Neural cell (in vitro differentiated cells): ENCODE measurements at regions not wholly inside any gene's neighbourhood (a gene's known extent, or its start where the extent isn't known, plus 50 kb on each side); places are given as distances from the start of the nearest gene placed in this dataset.

ENCODE experiments used
- H2AFZ ChIP-seq: fragments of 200-600, 300-800 bp; sonication (generic), shearing (Covaris generic); 2 replicates; pipeline ENCODE4 v1.6.0; 2014; ENCODE audit warnings: low read depth, mild to moderate bottlenecking, antibody characterized with exemption, low read length, moderate library complexity
- H3F3A ChIP-seq: fragments of 200-600 bp; shearing (Covaris generic); 2 replicates; pipeline ENCODE4 v1.6.1; 2016; ENCODE audit warnings: mild to moderate bottlenecking, moderate library complexity, mixed read lengths, antibody characterized with exemption, low read length; ENCODE audit not compliant: insufficient read depth, poor library complexity, severe bottlenecking
- H3K27ac ChIP-seq: fragments of 200-600, 300-800 bp; sonication (generic), shearing (Covaris generic); 2 replicates; pipeline ENCODE4 v1.5.1; 2014; ENCODE audit warnings: mild to moderate bottlenecking, low read length, moderate library complexity
- H3K27me3 ChIP-seq: fragments of 300-800, 200-600 bp; sonication (generic), shearing (Covaris generic); 2 replicates; pipeline ENCODE4 v1.6.0; 2014; ENCODE audit warnings: mild to moderate bottlenecking, low read depth, low read length, moderate library complexity; ENCODE audit not compliant: insufficient read depth
- H3K36me3 ChIP-seq: fragments of 300-800, 200-600 bp; sonication (generic), shearing (Covaris generic); 2 replicates; pipeline ENCODE4 v1.5.1; 2014; ENCODE audit warnings: mild to moderate bottlenecking, antibody characterized with exemption, low read length, moderate library complexity; ENCODE audit not compliant: insufficient read depth
- H3K4me2 ChIP-seq: fragments of 300-800, 200-600 bp; sonication (generic), shearing (Covaris generic); 2 replicates; pipeline ENCODE4 v1.6.0; 2014; ENCODE audit warnings: mild to moderate bottlenecking, low read length
- H3K4me3 ChIP-seq: fragments of 300-800, 200-600 bp; sonication (generic), shearing (Covaris generic); 2 replicates; pipeline ENCODE4 v1.5.1; 2014; ENCODE audit warnings: mild to moderate bottlenecking, low read length, moderate library complexity
- H3K79me2 ChIP-seq: fragments of 200-600 bp; shearing (Covaris generic); replicated peaks from 2 replicates; pipeline ENCODE4 v1.6.0; 2014; ENCODE audit warnings: mild to moderate bottlenecking, low read length, moderate library complexity; ENCODE audit not compliant: insufficient read depth
- H3K9ac ChIP-seq: fragments of 300-800, 200-600 bp; sonication (generic), shearing (Covaris generic); 2 replicates; pipeline ENCODE4 v1.6.1; 2016; ENCODE audit warnings: mild to moderate bottlenecking, low read length, mixed read lengths
- H3K9me2 ChIP-seq: fragments of 200-600 bp; shearing (Covaris generic); 2 replicates; pipeline ENCODE4 v1.6.1; 2016; ENCODE audit warnings: mild to moderate bottlenecking, low read length, mixed read lengths; ENCODE audit not compliant: insufficient read depth
- H3K9me3 ChIP-seq: fragments of 200-600, 300-800 bp; sonication (generic), shearing (Covaris generic); 2 replicates; pipeline ENCODE4 v1.6.1; 2016; ENCODE audit warnings: mild to moderate bottlenecking, mixed run types, low read length, moderate library complexity, mixed read lengths
- H4K20me1 ChIP-seq: fragments of 200-600 bp; shearing (Covaris generic); 2 replicates; pipeline ENCODE4 v1.6.1; 2016; ENCODE audit warnings: mild to moderate bottlenecking, mixed run types; ENCODE audit not compliant: insufficient read depth
- CTCF ChIP-seq: fragments of 450-650 bp; IDR thresholded peaks from 2 replicates; pipeline ENCODE4 v1.5.1; 2014; ENCODE audit warnings: antibody characterized with exemption, mild to moderate bottlenecking, moderate library complexity; ENCODE audit not compliant: poor library complexity, severe bottlenecking
- EP300 ChIP-seq: fragments of 450-650 bp; conservative IDR thresholded peaks from 2 replicates; pipeline ENCODE4 v1.6.1; 2014; ENCODE audit warnings: antibody characterized with exemption, mild to moderate bottlenecking, moderate library complexity; ENCODE audit not compliant: poor library complexity, severe bottlenecking
- EZH2 ChIP-seq: fragments of 200-600, 300-800 bp; shearing (Covaris generic), sonication (generic); IDR thresholded peaks from 2 replicates; pipeline ENCODE4 v1.6.1; 2014; ENCODE audit warnings: antibody characterized with exemption, low read length, borderline replicate concordance, mild to moderate bottlenecking; ENCODE audit not compliant: insufficient read depth, poor library complexity, severe bottlenecking
- MXI1 ChIP-seq: fragments of 450-650 bp; conservative IDR thresholded peaks from 2 replicates; pipeline ENCODE4 v1.6.1; 2014; ENCODE audit warnings: antibody characterized with exemption, mild to moderate bottlenecking; ENCODE audit not compliant: poor library complexity, severe bottlenecking
- POLR2AphosphoS5 ChIP-seq: IDR thresholded peaks from 2 replicates; pipeline ENCODE4 v1.6.1; 2012
- RAD21 ChIP-seq: fragments of 450-650 bp; conservative IDR thresholded peaks from 2 replicates; pipeline ENCODE4 v1.6.1; 2014; ENCODE audit warnings: antibody characterized with exemption, mild to moderate bottlenecking, moderate library complexity
- SMC3 ChIP-seq: fragments of 450-650 bp; conservative IDR thresholded peaks from 2 replicates; pipeline ENCODE4 v1.6.1; 2014; ENCODE audit warnings: antibody characterized with exemption, mild to moderate bottlenecking, moderate library complexity; ENCODE audit not compliant: poor library complexity
- TAF1 ChIP-seq: IDR thresholded peaks from 2 replicates; pipeline ENCODE4 v1.6.1; 2012; ENCODE audit warnings: low read depth
- TF ChIP-seq, protein P1 (sequence below): IDR thresholded peaks from 2 replicates; pipeline ENCODE4 v1.6.1; 2012; ENCODE audit warnings: borderline replicate concordance

DNA sequence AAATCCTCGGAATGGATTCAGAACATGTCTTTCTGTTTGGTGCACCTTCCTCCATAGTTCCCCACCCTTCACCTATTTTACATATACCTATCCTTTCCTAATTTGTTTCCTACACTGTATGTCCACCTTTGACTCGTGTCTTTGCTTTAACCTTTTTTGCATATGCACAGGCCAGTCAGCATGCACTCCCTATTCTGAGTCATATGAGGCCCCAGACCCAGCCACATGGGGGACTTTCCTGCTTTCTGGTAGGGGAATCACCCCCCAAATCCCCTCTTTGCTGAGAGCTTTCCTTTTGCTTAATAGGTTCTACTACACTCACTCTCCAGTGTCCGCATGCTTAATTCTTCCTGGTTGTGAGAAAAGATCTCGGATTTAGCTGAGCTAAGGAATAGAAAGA is 393.8 kb upstream of the IMPG1 start:
- H3K4me2 ChIP-seq, result no peak overlapping the region
- no peaks in the 10 kb centered on the region for H3F3A ChIP-seq
- no peaks in the 10 kb centered on the region for H3K79me2 ChIP-seq
- no peak overlapping the region for H2AFZ ChIP-seq
- H3K9me3 ChIP-seq, result no peaks in the 10 kb centered on the region
- H3K9ac ChIP-seq, result no peak overlapping the region
- no peaks in the 10 kb centered on the region for H3K9me2 ChIP-seq
- H4K20me1 ChIP-seq, result no peaks in the 10 kb centered on the region
- no peak overlapping the region for H3K27ac ChIP-seq
- H3K4me3 ChIP-seq, result no peak overlapping the region
- H3K27me3 ChIP-seq, result no peaks in the 10 kb centered on the region
- no peaks in the 10 kb centered on the region for H3K36me3 ChIP-seq
- TF ChIP-seq MXI1, result no peak
- no peak for TF ChIP-seq SMC3
- no peak for TF ChIP-seq EZH2
- no peak for TF ChIP-seq EP300
- no peak for TF ChIP-seq POLR2AphosphoS5
- no peak for TF ChIP-seq TAF1
- no peak for TF ChIP-seq RAD21
- no peak for TF ChIP-seq CTCF
- TF ChIP-seq, protein P1, sequence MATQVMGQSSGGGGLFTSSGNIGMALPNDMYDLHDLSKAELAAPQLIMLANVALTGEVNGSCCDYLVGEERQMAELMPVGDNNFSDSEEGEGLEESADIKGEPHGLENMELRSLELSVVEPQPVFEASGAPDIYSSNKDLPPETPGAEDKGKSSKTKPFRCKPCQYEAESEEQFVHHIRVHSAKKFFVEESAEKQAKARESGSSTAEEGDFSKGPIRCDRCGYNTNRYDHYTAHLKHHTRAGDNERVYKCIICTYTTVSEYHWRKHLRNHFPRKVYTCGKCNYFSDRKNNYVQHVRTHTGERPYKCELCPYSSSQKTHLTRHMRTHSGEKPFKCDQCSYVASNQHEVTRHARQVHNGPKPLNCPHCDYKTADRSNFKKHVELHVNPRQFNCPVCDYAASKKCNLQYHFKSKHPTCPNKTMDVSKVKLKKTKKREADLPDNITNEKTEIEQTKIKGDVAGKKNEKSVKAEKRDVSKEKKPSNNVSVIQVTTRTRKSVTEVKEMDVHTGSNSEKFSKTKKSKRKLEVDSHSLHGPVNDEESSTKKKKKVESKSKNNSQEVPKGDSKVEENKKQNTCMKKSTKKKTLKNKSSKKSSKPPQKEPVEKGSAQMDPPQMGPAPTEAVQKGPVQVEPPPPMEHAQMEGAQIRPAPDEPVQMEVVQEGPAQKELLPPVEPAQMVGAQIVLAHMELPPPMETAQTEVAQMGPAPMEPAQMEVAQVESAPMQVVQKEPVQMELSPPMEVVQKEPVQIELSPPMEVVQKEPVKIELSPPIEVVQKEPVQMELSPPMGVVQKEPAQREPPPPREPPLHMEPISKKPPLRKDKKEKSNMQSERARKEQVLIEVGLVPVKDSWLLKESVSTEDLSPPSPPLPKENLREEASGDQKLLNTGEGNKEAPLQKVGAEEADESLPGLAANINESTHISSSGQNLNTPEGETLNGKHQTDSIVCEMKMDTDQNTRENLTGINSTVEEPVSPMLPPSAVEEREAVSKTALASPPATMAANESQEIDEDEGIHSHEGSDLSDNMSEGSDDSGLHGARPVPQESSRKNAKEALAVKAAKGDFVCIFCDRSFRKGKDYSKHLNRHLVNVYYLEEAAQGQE, result no peak

- Histone ChIP-seq H3K9ac (no peak overlapping the region), H3K9me2 (no peaks in the 10 kb centered on the region), H3F3A (no peaks in the 10 kb centered on the region), H2AFZ (no peak overlapping the region), H3K79me2 (no peaks in the 10 kb centered on the region), H4K20me1 (no peaks in the 10 kb centered on the region), H3K27me3 (no peaks in the 10 kb centered on the region), H3K4me2 (no peak overlapping the region), H3K9me3 (no peaks in the 10 kb centered on the region), H3K4me3 (no peak overlapping the region), H3K27ac (no peak overlapping the region), H3K36me3 (no peaks in the 10 kb centered on the region)
- no peak for TF ChIP-seq RAD21
- no peak for TF ChIP-seq MXI1
- no peak for TF ChIP-seq SMC3
- TF ChIP-seq, protein P1, result no peak
- TF ChIP-seq POLR2AphosphoS5, result no peak
- TF ChIP-seq EP300, result no peak
Observed at GRCh38 chr6:76465410-76465809, 392.9 kb upstream of the IMPG1 start.
